ENCODE measurements at regions not wholly inside any gene's neighbourhood (a gene's known extent, or its start where the extent isn't known, plus 50 kb on each side); places are given as distances from the start of the nearest gene placed in this dataset.
"Not testable (repeated sequence)": the region's sequence is repeated elsewhere in the genome, so short reads cannot be mapped to it uniquely, and the experiment has no call there.

DNA sequence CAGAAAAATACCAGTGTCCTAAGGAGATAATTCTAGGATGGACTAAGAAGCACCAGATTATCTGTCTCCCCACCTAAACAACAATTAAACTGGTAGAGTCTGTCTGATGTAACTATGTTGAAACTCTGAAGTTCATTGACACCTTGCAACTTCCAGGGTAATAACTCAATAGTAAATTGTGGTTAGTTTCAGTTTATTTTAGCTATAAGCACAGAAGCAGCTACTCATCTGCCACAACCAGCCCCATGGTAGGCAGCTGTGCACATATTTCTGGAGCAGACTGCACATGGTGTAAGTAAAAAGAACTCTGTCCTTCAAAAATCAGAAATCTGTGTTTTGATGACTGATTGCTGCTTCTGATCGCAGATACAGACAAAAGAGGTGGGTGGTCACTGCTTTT is 852.1 kb downstream of the CDH11 start:
- H3K27me3 Mint-ChIP-seq, result no peaks in the 10 kb centered on the region
- no peak for DNase-seq
- H3K27ac Mint-ChIP-seq, result no peak overlapping the region
- H3K9me3 Mint-ChIP-seq, result peaks cover 12 to 13% of the 10 kb centered on the region in 2 donors
- no peak overlapping the region for H3K4me3 Mint-ChIP-seq
- no peak for ATAC-seq
- H3K4me1 Mint-ChIP-seq, result no peaks in the 10 kb centered on the region

DNA sequence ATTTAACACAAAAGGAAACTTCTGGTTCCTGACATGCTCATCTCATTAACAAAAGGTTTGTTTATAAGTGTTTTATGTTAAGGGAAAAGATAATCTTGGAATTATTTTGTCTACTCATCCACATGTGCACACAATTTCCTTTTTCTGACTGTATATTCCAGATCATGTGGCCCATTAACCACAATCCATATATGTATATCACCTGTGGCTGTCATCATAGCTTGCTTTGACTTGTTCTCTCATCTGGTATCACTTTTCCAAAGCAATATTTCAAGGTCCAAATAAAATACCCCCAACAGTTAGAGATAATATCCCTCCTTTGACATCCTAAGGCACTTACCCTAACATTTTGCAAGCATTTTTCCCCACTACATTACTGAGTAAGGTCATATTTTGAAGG is 856.1 kb downstream of the CDH11 start:
- Mint-ChIP-seq H3K4me1 (no peaks in the 10 kb centered on the region), H3K27ac (no peak overlapping the region), H3K4me3 (no peak overlapping the region), H3K27me3 (no peaks in the 10 kb centered on the region), H3K9me3 (peaks cover 11 to 30% of the 10 kb centered on the region in 2 donors)
- DNase-seq (no peak), ATAC-seq (no peak)

DNA sequence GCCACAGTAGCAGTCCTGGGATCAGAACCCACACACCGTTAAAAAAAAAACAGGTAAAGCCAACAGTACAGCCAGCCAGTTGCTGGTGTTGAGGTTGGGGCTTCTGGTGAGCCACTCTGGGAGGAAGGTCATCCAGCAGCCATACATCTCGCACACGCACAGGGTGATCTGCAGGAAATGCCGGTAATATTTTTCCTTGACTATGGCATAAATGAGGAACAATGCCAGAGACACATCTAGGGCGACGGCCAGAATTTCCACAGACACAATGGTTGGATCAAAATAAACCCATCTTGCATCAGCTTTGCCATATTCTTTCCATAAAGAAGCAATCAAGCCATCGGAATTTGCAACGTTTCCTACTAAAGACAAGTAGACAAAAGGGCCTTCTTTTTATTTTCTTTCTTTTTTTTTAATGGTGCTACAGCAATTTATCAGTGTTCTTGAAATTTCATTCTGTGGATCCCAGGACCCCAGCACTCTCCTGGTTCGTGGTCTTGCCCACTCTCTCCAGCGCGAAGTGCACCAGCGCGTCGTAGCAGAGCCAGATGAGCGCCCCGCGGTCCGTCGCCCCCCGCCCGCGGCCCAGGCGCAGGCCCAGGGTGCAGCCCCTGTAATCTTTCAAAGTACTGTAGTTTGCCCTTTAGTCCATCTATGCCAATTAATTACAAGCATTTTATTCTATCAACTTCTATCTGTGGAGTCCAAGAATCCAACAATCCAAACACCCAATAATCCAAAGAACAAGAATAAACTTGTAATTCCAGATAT is 861.0 kb downstream of the CDH11 start:
- DNase-seq, H3K27ac Mint-ChIP-seq, H3K27me3 Mint-ChIP-seq, ATAC-seq, H3K4me3 Mint-ChIP-seq, H3K4me1 Mint-ChIP-seq: not testable (repeated sequence)
- H3K9me3 Mint-ChIP-seq, result peaks cover 20 to 32% of the 10 kb centered on the region in 2 donors

DNA sequence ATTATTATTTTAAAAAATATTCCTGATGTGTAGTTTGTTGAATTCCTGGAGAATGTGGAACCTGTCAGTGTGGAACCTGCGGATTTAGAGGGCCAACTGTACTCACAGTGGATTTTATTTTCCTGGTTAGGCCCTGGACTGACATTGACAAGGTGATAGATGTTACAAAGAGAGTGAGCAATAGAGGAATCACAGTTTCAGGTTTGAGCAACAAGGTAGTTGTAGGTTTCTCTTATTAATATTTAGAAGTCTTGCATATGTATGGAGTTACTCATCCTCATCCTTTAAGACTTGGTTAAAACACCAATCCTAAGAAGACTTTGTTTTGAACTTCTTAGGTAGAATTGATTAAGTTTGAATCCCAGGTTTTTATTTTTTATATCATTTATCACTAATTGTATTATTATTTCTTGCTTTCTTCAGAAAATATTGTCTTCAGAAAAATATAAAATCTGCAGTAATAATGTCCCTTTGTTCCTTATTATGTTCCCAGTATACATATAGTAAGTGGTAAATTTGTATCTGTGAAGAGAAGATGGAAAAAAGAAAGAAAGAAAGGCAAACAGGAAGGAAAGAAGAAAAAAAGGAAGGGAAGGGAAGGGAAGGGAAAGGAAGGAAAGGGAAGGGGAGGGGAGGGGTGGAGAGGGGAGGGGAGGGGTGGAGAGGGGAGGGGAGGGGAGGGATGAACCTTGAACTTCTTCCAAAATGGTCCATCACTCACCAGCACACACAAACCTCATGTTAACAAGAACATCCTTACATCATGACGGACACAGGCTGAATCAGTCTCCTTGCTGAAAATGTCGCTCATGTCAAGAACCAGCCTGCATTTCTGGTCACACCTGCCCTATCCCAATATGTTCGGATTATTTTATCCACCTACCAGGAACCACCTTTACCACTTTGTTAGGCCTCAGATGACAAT is 867.2 kb downstream of the CDH11 start:
- H3K27ac Mint-ChIP-seq, result no peak overlapping the region
- H3K4me1 Mint-ChIP-seq, result no peaks in the 10 kb centered on the region
- no peak overlapping the region for H3K4me3 Mint-ChIP-seq
- ATAC-seq (no peak), DNase-seq (no peak)
- H3K27me3 Mint-ChIP-seq, result no peaks in the 10 kb centered on the region
- H3K9me3 Mint-ChIP-seq, result peaks cover 15 to 21% of the 10 kb centered on the region in 2 donors

DNA sequence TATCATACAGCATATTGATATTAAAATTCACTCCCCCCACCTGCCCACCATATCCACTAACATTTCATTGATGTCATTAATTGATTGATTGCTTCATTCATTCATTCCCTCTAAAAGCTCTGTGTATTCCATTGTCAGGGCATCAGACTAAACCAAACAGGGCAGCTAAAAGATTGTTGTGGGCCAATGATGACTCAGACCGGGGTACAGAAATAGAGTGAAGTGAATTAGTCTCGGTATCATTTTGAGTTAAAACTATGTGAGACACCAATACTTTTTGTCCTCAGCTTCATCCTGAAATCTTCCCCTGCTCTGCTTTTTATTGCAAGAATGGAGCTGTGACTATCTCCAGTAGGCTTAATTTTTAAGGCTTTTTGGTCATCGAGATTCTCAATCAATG is 868.3 kb downstream of the CDH11 start:
- DNase-seq (no peak), ATAC-seq (no peak)
- Mint-ChIP-seq H3K4me1 (no peaks in the 10 kb centered on the region), H3K27me3 (no peaks in the 10 kb centered on the region), H3K4me3 (no peak overlapping the region), H3K27ac (no peak overlapping the region), H3K9me3 (peaks cover 6 to 21% of the 10 kb centered on the region in 2 donors)

DNA sequence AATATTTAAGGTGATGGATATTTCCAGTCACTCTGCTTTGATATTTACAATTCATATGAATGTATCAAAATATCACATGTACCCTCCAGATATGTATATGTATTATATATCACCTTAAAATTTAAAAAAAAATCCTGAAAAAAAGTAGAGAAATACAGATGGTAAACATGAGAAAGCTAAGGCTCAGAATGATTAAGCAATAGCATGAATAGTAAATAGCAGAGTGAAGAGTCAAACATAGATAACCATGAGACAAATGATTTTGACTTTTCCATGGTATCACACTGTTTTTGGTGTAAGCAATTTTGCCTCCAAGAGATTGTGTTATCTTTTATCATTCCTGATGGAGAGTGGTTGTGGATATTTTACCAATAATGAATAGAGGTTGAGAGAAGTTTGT is 868.8 kb downstream of the CDH11 start:
- DNase-seq (no peak), ATAC-seq (no peak)
- Mint-ChIP-seq H3K4me1 (no peaks in the 10 kb centered on the region), H3K4me3 (no peak overlapping the region), H3K27ac (no peak overlapping the region), H3K27me3 (no peaks in the 10 kb centered on the region), H3K9me3 (peaks cover 6 to 21% of the 10 kb centered on the region in 2 donors)

DNA sequence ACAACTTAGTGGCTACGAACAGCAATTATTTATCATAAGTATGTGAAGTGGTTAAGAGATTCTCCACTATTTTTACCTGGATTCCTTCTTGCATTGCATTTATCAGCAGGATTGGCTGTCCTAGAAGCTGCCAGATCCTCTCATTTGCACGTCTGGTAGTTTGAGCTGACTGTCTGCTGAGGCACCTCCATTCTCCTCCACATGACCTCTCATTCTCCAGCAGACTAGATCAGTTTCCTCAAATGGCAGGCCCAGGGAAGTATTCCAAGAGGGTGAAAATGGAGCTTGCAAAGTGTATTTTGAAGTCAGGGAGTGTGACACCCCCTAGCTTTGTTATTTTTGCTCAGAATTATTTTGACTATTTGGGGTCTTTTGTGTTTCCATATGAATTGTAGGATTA is 870.1 kb downstream of the CDH11 start:
- DNase-seq, result no peak
- Mint-ChIP-seq H3K4me1 (no peaks in the 10 kb centered on the region), H3K27ac (no peak overlapping the region), H3K9me3 (peaks cover 5 to 25% of the 10 kb centered on the region in 2 donors), H3K27me3 (no peaks in the 10 kb centered on the region), H3K4me3 (no peak overlapping the region)
- no peak for ATAC-seq

DNA sequence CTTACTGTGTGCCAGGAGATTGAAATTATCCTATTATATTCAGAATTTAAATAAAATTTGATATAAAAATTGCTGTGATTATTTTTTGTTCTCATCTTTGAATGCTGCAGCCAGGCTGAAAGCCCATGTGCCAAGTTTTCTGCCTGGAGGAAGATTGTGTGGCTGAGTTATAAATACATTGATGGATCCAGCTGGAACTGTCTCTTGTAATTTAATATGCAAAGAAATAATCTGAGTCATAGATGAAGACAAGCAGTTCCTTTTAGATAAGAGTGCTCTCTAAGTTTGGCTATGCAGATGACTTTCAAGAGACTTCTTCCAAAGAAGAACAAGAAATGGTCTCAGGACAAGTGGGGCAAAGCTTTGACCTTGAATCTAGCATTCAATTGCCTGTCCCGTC is 871.0 kb downstream of the CDH11 start:
- H3K9me3 Mint-ChIP-seq, result peaks cover 5 to 17% of the 10 kb centered on the region in 2 donors
- H3K4me3 Mint-ChIP-seq, result no peak overlapping the region
- H3K27me3 Mint-ChIP-seq, result no peaks in the 10 kb centered on the region
- H3K4me1 Mint-ChIP-seq, result no peaks in the 10 kb centered on the region
- no peak for ATAC-seq
- no peak overlapping the region for H3K27ac Mint-ChIP-seq
- no peak for DNase-seq

DNA sequence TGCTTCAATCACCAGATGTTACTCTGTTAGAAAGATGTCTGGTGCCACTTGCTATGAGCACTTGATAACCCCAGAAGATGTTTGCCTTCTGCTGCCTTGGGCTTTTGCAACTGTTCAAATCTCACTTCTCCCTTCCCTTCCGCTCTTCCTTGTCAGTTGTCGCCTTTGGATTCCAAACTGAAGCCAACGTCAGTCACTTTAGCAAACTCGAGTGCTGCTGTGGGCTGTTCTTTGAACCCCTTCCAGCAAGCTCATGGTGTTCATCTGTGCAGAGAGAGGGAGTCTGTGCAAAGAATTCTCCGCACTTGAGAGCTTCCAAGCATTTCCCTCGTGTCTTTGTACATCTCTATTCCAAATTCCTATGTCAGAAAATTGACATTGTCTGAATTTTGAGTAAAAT is 879.4 kb downstream of the CDH11 start:
- DNase-seq (no peak), ATAC-seq (no peak)
- H3K4me3 Mint-ChIP-seq, result no peak overlapping the region
- H3K9me3 Mint-ChIP-seq, result peaks cover 12 to 27% of the 10 kb centered on the region in 2 donors
- no peaks in the 10 kb centered on the region for H3K4me1 Mint-ChIP-seq
- H3K27ac Mint-ChIP-seq, result no peak overlapping the region
- H3K27me3 Mint-ChIP-seq, result no peaks in the 10 kb centered on the region

DNA sequence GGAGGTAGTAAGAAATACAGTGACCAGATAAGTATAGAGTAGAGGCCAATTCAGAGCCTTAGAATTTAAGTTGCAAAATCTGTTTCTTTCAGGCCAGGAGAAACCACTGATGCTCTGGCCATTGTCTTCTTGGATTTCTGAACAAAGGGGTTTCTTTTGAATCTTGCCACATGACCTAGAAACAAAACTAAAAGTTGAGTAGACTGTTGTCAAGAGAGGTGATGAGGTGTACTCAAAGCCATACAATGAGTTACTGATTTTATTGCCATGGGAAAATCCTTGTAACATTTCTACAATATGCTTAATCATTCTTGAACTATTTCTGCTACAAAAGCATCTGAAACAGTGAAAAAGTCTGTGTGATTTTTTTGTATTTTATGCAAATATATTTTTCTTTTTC is 881.3 kb downstream of the CDH11 start:
- DNase-seq (no peak), ATAC-seq (no peak)
- Mint-ChIP-seq H3K4me3 (no peak overlapping the region), H3K9me3 (peaks cover 7 to 26% of the 10 kb centered on the region in 2 donors), H3K27me3 (no peaks in the 10 kb centered on the region), H3K27ac (no peak overlapping the region), H3K4me1 (no peaks in the 10 kb centered on the region)

DNA sequence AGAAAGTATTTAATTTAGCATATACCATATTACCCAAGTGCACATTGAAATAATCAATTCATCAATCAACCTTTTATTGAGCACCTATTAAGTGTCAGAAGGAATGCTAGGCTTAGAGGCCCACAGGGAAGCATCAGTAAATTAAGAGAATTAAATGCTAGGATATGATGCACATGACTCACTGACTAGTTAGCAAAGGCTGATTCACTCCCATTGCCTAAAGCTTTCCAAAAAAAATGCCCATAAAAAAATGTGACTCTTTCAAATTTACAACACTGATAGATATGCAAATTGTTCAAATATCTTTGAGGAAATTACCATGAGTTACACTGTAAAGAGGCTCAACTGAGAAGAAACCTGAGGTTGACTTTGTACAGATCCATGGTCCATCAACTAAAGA is 883.3 kb downstream of the CDH11 start:
- Mint-ChIP-seq H3K4me3 (no peak overlapping the region), H3K9me3 (peaks cover 0 to 22% of the 10 kb centered on the region in 2 donors), H3K4me1 (no peaks in the 10 kb centered on the region), H3K27ac (no peak overlapping the region), H3K27me3 (no peaks in the 10 kb centered on the region)
- DNase-seq (no peak), ATAC-seq (no peak)

DNA sequence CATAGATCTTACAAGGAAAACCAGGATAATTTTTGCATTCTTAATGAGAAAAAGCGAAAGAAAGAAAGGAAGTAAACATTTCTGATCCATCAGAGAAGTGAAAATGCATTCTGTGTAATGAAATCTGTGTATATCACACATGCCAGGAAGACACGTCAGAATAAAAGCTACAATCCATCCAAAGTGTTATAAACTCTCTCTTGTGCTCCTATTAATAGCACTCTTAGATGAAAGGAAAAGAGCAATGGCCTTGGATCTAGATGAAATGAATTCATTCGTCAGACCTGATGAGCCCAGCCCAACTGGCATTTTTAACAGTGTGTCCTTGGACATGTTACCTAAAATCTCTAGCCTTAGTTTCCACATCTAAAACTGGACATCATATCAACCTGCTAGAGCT is 885.5 kb downstream of the CDH11 start:
- H3K4me1 Mint-ChIP-seq, result no peaks in the 10 kb centered on the region
- no peak for ATAC-seq
- peaks cover 0 to 15% of the 10 kb centered on the region in 2 donors for H3K9me3 Mint-ChIP-seq
- H3K27me3 Mint-ChIP-seq, result no peaks in the 10 kb centered on the region
- no peak for DNase-seq
- H3K4me3 Mint-ChIP-seq, result no peak overlapping the region
- H3K27ac Mint-ChIP-seq, result no peak overlapping the region

DNA sequence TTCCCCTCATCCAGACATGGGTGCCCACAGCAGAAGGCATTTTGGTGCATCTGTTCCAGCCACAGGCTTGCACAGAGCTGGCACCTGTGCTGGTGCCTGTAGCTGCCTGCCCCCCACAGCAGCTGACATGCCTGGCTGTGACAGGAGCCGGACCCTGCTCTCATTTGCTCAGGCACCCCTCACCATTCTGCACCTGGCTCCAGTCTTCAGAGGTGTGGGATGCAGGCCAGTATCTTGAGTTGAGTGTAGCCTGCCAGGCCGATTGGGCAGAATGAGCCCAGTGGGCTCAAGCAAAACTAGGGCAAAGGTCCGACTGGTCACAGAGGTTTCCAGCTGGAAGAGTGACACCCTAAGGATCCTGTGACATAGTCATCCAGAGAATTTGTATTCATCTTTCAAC is 887.7 kb downstream of the CDH11 start:
- Mint-ChIP-seq H3K4me1 (no peaks in the 10 kb centered on the region), H3K4me3 (no peak overlapping the region), H3K27ac (no peak overlapping the region), H3K27me3 (no peaks in the 10 kb centered on the region), H3K9me3 (peaks cover 0 to 9% of the 10 kb centered on the region in 2 donors)
- DNase-seq, result no peak
- ATAC-seq, result no peak

DNA sequence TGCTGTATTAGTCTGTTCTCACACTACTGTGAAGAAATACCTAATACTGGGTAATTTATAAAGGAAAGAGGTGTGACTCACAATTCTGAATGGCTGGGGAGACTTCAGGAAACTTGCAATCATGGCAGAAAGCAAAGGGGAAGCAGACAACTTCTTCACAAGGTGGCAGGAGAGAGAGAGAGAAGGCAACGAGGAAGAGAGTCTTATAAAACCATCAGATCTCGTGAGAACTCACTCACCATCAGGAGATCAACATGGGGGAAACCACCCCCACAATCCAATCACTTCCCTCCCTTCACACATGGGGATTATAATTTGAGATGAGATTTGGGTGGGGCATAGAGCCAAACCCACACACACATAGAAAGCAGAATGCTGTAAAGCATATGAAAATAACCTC is 896.2 kb downstream of the CDH11 start:
- ATAC-seq (no peak), DNase-seq (no peak)
- Mint-ChIP-seq H3K4me1 (no peaks in the 10 kb centered on the region), H3K9me3 (peaks cover 27 to 50% of the 10 kb centered on the region in 2 donors), H3K4me3 (no peak overlapping the region), H3K27me3 (no peaks in the 10 kb centered on the region), H3K27ac (no peak overlapping the region)

DNA sequence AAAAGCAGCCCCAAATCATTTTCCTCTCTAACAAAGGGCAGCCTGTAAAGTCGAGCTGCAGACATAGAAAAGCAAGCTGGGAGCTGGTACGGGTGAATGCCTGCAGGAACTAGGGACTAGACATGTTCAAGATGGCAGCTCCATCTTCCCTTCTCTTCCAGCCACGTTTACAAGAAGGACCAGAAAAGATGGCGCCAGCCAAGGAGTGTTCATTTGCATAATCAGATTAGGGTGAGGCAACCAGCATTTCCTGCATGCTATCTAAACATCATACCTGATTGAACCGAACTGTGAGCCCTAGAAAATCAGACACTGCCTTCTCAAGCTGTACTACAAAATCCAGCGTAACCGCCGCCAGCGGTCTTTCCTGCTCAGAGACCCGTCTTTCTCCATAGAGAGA is 896.8 kb downstream of the CDH11 start:
- H3K27me3 Mint-ChIP-seq, result no peaks in the 10 kb centered on the region
- H3K4me1 Mint-ChIP-seq, result no peaks in the 10 kb centered on the region
- no peak overlapping the region for H3K4me3 Mint-ChIP-seq
- H3K27ac Mint-ChIP-seq, result no peak overlapping the region
- H3K9me3 Mint-ChIP-seq, result peaks cover 27 to 50% of the 10 kb centered on the region in 2 donors
- ATAC-seq, result no peak
- DNase-seq, result no peak

Data from stimulated activated naive CD8-positive, alpha-beta T cell treated with anti-CD3 and anti-CD28 coated beads, Interleukin-15, amount 100 ng/mL, for 72 hours (primary cell).